ENCODE measurements at regions not wholly inside any gene's neighbourhood (a gene's known extent, or its start where the extent isn't known, plus 50 kb on each side); places are given as distances from the start of the nearest gene placed in this dataset.

DNA sequence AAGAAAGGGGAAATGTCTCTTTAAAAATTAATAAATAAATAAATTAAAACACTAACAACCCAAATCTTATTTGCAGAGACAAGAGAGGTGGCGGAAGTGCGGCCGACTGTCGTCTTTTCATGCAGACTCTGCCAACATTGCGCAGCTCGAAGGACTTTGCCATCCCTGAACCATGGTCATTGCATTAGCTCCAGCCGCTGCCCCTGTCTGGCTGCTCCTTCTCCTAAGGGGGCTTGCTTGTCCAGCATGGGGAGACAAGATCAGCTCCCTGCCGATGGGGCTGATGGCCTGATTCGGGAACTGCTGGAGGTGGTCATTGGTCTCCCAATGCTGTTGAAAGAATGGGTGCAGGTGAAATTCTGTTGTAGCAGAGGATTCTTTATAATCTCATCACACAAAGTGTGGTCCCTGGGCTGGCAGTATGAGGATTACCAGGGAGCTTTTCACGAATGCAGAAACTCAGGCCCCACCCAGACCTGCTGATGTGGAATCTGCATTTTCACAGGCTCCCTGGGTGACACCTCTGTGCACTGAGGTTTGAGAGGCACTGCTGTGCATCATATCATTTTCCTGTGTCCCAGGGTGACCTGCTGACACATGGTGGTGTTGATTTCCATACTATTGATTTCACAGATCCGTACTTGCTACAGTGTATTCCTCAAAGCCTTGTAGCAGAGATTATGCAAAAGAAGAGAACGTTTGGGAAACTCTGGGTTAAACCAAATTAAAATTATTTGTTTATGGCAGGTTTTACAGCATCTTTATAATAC, 172.4 kb upstream of the ZMIZ1 start:
- Histone ChIP-seq H3K4me1 (ENCODE audit: control insufficient read depth in 1 of 2, insufficient read depth in 2 of 2, low read depth in 1 of 2, low read length in 1 of 2) (peaks cover 0 to 18% of the 10 kb centered on the region in 2 experiments; a peak in 1 of 4 replicates), H3K36me3 (replicated peaks in 1 of 2; ENCODE audit: control insufficient read depth in 1 of 2, insufficient read depth in 2 of 2, low read length in 1 of 2) (no peaks in the 10 kb centered on the region), H3K9me3 (no peaks in the 10 kb centered on the region), H3K27me3 (ENCODE audit: insufficient read depth) (no peaks in the 10 kb centered on the region), H3K27ac (ENCODE audit: low read depth in 2 of 2, low read length in 1 of 2) (no peak overlapping the region; a peak in 1 of 4 replicates), H3K79me2 (ENCODE audit: insufficient read depth) (no peaks in the 10 kb centered on the region), H3K4me3 (ENCODE audit: low read depth in 2 of 2, low read length in 1 of 2) (no peak overlapping the region), H2AFZ (ENCODE audit: low read depth) (no peak overlapping the region), H3F3A (replicated peaks; ENCODE audit: insufficient read depth) (no peaks in the 10 kb centered on the region), H3K9me2 (no peaks in the 10 kb centered on the region), H3K9ac (no peak overlapping the region), H4K20me1 (ENCODE audit: insufficient read depth) (no peaks in the 10 kb centered on the region), H3K4me2 (no peak overlapping the region)
- TF ChIP-seq ELF1 (IDR thresholded peaks at IDR 0.05) (no peak), NFIC (IDR thresholded peaks at IDR 0.05; ENCODE audit: borderline replicate concordance) (no peak), RAD21 (IDR thresholded peaks at IDR 0.05; ENCODE audit: low read length) (no peak), CHD2 (IDR thresholded peaks at IDR 0.05; ENCODE audit: low read length, partially characterized antibody) (no peak), GABPA (IDR thresholded peaks at IDR 0.05; ENCODE audit: low read depth) (no peak), RXRA (IDR thresholded peaks at IDR 0.05; ENCODE audit: borderline replicate concordance, low read depth) (no peak), POLR2AphosphoS5 (IDR thresholded peaks at IDR 0.05; ENCODE audit: low read depth, low read length) (no peak), TEAD4 (IDR thresholded peaks at IDR 0.05; ENCODE audit: borderline replicate concordance, insufficient read depth) (no peak), GATA2 (CRISPR knock-in tag; IDR thresholded peaks at IDR 0.05) (no peak), FOXJ3 (CRISPR knock-in tag; IDR thresholded peaks at IDR 0.05) (no peak), PBX3 (IDR thresholded peaks at IDR 0.05) (no peak), MAX (IDR thresholded peaks at IDR 0.05; ENCODE audit: low read depth) (no peak), MXI1 (IDR thresholded peaks at IDR 0.05; ENCODE audit: low read depth, low read length) (no peak), YY1 (IDR thresholded peaks at IDR 0.05; ENCODE audit: low read depth) (no peak), NRF1 (IDR thresholded peaks at IDR 0.05; ENCODE audit: low read depth, low read length) (no peak), FOSL2 (IDR thresholded peaks at IDR 0.05; ENCODE audit: borderline replicate concordance, low read depth) (no peak), EP300 (IDR thresholded peaks at IDR 0.05; ENCODE audit: borderline replicate concordance in 1 of 2, low read depth in 1 of 2, low read length in 1 of 2) (no peak)
- TF ChIP-seq, protein P1, sequence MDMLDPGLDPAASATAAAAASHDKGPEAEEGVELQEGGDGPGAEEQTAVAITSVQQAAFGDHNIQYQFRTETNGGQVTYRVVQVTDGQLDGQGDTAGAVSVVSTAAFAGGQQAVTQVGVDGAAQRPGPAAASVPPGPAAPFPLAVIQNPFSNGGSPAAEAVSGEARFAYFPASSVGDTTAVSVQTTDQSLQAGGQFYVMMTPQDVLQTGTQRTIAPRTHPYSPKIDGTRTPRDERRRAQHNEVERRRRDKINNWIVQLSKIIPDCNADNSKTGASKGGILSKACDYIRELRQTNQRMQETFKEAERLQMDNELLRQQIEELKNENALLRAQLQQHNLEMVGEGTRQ (IDR thresholded peaks at IDR 0.05; ENCODE audit: borderline replicate concordance, low read depth, low read length) = no peak
- TF ChIP-seq, protein P2, sequence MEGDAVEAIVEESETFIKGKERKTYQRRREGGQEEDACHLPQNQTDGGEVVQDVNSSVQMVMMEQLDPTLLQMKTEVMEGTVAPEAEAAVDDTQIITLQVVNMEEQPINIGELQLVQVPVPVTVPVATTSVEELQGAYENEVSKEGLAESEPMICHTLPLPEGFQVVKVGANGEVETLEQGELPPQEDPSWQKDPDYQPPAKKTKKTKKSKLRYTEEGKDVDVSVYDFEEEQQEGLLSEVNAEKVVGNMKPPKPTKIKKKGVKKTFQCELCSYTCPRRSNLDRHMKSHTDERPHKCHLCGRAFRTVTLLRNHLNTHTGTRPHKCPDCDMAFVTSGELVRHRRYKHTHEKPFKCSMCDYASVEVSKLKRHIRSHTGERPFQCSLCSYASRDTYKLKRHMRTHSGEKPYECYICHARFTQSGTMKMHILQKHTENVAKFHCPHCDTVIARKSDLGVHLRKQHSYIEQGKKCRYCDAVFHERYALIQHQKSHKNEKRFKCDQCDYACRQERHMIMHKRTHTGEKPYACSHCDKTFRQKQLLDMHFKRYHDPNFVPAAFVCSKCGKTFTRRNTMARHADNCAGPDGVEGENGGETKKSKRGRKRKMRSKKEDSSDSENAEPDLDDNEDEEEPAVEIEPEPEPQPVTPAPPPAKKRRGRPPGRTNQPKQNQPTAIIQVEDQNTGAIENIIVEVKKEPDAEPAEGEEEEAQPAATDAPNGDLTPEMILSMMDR (IDR thresholded peaks at IDR 0.05) = no peak
- ChIA-PET POLR2A (no interaction called here), CTCF (no interaction called here)
- WGBS (ENCODE audit: low lambda C conversion rate) = 85% methylated on average over 9 of the region's 12 CpGs
- DNase-seq = no peak
